HG02623 (cell line): ENCODE measurements at regions not wholly inside any gene's neighbourhood (a gene's known extent, or its start where the extent isn't known, plus 50 kb on each side); places are given as distances from the start of the nearest gene placed in this dataset.
"Not testable (repeated sequence)": the region's sequence is repeated elsewhere in the genome, so short reads cannot be mapped to it uniquely, and the experiment has no call there.

Source experiments
- ATAC-seq: cut with Tn5 transposase; IDR thresholded peaks from one replicate; pipeline ENCODE4 v1.9.1; 2021; ENCODE audit warnings: moderate library complexity; ENCODE audit not compliant: unreplicated experiment

DNA sequence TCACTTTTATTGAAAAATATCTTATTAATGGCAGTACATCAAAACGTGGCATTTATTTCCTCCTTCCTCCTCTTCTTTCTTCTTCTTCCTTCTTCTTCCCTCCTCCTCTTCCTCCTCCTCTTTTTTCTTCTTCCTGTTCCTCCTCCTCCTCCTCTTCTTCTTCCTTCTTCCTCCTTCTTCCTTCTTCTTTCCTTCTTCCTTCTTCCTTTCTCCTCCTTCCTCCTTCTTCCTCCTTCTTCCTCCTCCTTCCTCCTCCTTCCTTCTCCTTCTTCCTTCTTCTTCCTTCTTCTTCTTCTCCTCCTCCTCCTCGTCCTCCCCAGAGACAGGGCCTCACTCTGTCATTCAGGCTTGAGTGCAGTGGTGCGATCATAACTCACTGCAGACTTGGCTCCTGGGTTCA, 457.2 kb downstream of the AEBP2 start:
- no peak for ATAC-seq

DNA sequence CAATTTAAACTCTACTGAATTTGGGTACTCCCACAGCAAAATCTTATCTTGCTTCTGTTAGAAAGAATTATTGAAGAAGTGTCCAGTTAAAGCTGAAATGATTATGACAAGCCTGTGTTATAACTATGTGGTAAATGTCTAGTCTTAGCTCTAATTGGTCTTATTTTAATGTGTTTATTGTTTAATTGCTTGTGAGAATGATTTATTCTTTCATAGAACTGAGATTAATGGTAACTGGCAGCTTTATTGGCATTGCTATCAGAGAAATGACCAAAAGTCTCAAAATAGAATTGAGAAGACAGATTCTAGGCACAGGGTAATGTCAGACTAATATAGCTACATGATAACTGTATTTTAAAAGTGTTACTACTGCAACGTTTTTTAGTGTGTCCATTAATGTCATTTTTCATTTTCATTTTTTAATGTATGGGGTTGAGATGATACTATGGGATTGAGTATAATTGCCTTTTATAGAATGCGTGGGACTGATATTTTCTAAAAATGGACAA, 458.7 kb downstream of the AEBP2 start:
- no peak for ATAC-seq

DNA sequence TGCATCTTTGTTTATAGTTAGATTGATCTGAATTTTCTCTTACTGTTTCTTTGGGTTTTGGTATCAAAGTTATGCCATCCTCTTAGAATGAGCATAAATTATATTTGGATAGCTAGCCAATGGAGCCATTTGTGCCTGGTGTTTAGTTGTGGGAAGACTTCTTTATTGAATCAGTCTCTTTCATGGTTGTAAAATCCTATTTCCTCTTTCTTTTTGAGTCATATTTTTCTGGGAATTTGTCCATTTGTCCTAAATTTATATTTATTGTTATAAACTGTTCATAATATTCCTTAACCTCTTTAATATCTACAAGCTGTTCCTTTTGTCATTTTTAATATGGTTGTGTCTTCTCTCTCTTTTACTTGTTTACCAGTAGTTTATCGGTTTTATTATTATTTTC, 462.5 kb downstream of the AEBP2 start:
- no peak for ATAC-seq

DNA sequence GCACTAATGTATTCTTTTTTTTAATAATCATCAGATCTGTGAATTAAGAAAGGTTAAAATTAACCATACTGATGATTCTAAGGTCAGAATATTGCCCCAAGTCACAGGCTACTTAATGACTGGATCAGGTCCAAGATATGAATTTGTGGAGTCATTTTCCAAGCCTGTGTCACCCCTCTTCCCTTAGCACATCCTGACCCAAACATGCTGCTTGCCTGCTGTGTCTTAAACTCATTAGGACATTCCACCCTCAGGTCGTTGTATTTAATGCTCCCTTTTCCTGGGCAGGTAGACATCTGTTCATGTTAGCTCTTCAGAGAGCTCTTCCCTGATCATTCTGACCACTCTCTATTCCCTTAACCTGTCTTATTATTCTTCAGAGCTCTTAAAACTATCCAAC, 463.5 kb upstream of the PDE3A start:
- no peak for ATAC-seq

DNA sequence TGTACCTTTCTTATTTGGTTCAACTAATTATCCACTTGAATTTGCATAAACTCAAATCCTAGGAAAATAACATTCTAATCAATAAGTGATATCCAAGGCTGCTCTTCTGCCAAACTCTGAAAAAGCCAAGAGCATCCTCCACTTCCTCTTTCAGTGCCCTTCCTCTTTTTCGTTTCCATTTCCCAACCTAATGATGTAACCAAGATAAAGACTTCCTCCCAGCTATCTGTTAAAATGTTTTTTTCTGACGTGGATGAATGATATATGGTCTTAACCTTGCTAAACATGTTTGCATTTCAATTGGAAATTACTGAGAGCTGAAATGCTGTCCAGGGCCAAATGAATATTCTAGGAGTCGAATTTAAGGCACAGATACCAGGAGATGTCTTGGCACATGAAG, 459.5 kb upstream of the PDE3A start:
- ATAC-seq = no peak

DNA sequence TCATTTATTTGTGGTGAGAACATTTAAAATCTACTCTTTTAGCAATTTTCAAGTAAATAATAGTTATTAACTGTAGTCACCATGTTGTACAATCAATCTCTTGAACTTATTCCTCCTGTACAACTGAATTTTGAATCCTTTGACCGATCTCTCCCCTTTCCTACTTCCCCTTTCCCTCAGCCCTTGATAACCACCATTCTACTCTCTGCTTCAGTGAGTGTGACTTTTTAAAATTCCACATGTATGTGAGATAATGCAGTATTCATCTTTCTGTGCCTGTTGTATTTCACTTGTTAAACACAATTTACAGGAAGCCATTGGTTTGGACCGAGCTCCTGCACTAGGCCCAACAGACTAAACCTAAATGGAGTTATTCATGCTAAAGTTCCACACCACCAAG, 458.9 kb upstream of the PDE3A start:
- no peak for ATAC-seq

DNA sequence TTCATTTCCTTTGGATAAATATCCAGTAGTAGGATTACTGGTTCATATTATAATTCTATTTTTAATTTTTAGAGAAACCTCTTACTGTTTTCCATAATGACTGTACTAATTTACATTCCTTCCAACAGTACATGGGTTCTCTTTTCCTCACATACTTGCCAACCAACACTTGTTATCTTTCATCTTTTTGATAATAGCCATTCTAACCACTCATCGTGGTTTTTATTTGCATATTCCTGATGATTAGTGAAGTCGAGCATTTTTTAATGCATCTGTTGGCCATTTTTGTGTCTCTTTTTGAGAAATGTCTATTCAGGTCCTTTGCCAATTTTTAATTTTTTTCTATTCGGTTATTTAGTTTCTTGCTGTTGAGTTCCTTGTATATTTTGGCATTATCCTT, 457.7 kb upstream of the PDE3A start:
- no peak for ATAC-seq

DNA sequence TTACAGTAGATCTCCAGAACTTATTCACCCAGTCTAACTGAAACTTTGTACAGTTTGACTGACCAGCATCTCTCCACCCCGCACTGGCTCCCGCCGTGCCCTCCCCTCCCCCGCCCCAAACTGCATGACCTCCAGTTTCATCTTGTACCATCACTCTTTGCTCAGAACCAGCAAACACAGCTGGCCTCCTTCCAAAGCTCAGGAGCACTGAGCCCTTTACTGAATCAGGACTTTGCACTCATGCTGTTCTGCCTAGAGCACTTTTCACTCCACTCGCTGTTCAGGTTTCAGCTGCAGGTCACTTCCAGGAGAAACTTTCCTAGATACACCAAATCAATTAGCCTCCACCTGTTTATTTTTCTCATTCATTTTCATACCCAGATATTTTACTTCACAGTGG, 455.3 kb upstream of the PDE3A start:
- ATAC-seq = no peak

DNA sequence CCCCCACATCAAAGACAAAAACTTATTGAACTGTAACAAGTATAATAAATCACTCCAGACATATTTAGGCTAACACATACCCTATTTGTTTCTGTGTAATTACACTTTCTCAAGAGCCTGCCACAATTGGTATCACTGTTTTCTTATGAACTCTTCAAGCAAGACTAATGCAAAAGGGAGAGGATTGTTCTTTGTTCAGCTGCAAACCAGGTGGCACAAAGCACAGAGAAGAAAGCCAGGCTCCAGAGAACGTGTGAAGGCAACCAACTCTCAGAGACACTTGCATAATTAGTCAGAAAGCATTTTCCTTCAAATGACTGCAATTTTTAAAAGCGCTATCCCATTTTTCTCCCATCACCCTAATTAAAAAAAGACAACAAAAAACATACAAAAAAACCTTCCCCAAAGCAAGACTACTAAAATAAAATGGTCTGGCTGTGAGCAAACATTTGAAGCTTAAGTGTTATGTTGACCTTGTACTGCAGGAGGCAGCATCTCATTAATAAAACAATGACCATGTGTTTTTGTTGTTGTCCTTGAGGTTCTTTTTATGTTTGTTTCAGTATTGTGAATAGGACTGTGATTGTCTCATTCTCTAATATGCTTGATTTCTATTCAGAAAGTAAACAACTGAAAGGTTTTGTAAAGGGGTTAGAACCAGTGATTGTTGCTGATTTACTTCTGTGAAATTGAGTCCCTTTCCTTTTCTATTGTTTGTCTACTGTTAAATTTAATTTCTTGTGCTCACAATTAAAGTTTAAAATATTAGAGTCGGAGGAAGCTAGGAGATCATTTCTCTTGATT, 452.7 kb upstream of the PDE3A start:
- ATAC-seq = no peak

DNA sequence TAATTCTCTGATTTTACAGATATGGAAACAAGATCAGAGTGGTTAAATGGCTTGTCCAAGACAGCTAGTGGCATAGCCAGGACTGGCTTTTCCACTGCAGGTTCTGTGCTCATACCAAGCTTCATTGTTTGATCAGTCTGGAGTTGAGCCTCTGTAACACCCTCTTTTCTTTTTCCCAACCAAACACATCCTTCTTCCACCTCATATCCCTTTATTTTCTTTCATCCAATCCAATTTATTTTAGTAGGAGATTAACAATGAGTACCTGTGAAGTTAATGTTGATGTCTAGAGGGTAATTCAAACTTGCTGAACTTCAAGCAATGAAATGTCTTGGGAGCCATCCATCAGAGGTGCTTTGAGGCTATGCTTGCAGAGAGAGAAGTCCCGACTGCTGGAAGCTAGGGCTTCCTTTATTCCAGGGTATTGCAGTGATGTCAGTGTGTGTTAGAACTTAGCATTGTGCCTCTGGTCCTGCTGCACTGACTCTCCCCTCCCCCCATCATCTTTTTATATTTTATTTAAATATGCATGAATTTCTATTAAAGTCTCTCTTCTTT, 452.1 kb upstream of the PDE3A start:
- ATAC-seq = no peak

DNA sequence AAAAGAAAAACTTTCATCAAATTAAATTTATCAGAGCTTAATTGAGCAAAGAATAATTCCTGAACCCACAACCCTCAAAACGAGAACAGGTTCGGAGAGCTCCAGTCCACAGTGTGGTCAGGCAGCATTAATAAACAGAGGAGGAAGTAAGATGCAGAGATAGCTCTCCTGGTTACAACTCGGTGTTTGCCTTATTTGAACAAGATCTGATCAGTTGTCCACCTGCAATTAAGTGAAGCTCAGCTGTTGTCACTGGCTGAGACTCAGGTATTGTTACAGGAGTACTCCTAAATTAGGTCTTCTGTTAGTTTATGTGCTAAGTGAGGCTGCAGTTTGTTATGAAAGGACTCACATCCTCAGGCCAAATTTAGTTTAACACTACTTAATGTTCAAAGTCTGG, 451.4 kb upstream of the PDE3A start:
- no peak for ATAC-seq

DNA sequence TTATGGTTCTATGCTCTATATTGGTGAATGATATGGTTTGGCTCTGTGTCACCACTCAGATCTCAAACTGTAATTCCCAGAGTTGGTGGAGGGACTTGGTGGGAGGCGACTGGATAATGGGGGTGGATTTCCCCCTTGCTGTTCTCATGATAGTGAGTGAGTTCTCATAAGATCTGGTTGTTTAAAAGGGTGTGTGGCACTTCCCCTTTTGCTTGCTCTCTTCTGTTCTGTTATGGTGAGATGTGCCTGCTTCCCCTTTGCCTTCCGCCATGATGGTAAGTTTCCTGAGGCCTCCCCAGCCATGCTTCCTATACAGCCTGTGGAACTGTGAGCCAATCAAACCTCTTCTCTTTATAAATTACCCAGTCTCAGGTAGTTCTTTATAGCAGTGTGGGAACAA, 446.6 kb upstream of the PDE3A start:
- ATAC-seq = not testable (repeated sequence)

DNA sequence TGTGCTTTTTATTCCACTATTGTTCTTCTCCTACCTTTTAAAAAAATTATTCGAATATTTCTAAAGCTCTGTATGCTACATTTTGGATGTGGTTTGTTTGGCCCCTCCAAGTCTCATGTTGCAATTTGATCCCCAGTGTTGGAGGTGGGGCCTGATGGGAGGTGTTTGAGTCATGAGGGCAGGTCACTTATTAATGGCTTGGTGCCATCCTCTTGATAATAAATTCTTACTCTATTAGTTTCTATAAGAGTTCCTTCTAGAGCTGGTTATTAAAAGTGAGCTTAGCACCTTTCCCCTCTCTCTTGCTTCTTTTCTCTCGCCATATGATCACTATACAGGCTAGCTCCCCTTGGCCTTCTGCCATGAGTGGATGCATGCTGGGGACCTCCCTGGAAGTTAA, 445.6 kb upstream of the PDE3A start:
- ATAC-seq = no peak

DNA sequence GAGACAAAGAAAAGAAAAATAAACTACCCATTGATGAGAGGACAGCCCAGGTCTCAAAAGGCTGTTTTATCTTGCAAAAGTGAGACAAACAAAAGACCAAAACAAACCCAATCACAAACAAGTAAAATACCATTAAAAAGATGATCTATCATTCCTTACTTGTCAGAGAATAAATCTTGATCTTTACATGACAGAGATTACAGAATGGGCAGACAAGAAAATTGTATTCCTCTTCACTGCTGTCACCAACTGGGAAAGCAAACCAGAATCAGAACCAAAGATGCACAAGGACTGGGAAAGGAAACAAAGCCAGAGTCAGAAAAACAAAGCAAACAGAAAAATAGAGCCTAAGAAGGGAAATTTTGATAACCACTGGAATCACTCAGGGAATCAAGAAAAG, 444.0 kb upstream of the PDE3A start:
- no peak for ATAC-seq

DNA sequence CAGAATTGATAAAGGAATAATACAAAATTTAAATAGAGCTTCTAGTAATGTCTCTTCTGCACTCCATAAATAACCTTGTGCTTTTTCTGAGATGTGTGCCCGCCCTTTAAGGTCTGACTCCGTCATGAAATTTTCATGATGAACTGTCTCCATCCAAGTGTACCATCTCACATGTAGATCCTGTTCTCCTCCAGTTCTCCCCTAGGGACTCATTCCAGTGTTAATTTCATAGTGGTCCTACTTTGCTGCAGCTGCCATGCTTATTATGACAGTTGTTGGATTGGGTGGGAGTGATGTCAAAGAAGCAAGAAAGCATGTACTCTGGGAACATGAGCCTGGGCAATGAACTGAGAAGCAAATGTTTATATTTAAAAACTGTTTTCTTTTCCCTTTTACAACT, 442.5 kb upstream of the PDE3A start:
- no peak for ATAC-seq

DNA sequence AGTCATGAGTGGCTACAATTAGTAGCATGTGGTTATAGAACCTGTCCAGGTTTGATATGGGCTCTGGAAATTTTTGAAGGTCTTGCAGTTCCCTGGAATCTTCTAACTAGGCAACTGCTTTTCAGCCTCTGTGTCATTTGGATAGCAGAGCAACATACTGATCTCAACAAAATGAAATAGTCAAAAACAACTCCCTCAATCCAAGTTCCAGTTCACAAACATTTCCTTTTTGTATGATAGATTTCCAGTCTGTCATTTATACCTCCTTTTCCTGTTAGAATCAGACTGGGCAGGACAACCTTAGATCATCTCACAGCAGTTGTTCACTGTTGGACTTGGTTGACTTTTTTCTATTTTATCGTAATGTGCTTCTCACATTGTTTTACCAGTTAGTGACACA, 442.1 kb upstream of the PDE3A start:
- no peak for ATAC-seq

DNA sequence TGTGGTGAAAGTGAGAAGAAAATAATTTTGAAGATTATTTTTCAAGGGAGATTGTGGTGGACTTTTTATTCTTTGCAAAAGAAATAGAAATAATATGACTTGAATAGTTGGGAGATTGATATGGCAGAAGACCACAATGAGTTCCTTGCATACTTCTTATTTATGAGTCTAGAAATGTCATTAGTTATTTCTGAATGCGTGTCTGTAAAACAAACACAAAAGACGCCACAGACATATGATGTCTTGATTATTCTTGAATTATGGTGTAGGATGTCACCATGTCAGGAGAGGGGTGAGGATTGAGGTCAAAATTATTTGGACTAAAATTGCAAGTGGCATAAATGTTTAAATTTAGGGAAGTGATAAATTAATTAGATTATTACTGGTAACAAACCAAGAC, 440.7 kb upstream of the PDE3A start:
- ATAC-seq = no peak

DNA sequence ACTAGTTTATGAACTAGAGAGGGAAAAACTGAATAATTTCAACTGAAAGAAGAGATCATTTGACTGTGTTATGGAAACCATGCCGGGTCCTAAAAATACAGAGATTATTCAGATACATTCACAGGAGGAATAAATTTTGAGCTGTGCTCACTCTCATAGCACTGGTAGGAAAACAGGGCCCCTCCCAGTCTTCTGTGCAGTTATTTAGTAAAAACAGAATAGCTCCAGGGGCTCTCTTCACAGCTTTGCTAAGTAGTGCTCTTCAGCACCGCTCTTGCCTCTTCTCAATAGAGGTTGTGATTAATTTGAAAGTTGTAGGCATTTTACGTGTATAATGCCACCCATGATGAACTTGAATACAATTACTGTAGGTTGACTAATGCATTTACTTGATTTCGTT, 435.9 kb upstream of the PDE3A start:
- no peak for ATAC-seq

DNA sequence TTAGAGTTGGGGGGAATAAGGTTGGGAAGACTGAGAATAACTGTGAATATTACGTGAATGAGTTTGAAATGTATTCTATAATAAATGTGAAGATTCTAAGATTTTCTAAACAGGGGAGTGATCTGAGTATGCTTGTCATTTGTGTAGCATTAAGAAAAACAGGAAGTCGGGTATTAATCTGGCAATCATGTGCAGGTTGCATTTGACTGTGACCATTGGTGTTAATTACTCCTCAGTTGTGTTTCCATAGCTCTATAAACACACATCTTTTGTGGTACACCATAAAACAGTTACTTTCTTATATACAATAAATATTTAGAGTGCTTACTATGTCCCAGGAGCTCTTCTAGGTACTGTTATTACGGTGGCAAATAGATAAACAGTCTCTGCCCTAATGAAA, 434.4 kb upstream of the PDE3A start:
- ATAC-seq = no peak

DNA sequence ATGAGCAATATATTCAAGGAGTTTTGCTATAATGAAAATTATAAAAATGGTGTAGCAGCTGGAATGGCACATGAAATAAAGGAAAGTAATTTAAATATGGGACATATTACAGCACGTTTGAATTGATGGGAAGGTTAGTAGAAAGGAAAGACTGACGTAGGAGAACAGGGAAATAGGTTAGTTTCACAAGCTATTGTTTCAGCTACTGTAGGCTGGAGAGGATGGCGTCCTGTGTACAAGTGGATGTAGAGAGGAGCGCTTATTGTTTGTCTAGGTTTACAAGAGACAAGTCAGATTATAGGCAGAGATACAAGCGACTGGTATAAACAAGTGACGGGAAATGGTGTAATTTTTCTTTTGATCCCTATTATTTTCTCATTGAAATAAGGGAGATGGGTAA, 431.2 kb upstream of the PDE3A start:
- no peak for ATAC-seq

DNA sequence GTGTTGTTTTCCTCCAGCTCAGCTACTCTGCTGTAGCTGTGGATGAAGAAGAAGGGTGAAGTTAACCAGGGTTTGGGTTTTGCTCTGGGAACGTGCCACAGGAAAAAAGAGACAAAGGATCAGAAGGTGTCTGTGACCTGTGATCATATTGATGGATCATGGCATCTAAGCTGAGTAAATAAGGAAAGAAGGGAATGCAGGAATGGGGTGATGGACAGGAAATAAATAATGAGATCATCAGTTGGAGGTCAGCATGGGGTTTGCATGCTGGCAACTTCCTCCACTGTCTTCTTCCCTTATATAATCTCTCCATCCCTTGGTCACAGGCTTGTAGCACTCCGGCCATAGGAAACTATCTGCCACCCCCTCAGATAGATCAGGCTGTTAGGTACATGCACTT, 430.3 kb upstream of the PDE3A start:
- no peak for ATAC-seq

DNA sequence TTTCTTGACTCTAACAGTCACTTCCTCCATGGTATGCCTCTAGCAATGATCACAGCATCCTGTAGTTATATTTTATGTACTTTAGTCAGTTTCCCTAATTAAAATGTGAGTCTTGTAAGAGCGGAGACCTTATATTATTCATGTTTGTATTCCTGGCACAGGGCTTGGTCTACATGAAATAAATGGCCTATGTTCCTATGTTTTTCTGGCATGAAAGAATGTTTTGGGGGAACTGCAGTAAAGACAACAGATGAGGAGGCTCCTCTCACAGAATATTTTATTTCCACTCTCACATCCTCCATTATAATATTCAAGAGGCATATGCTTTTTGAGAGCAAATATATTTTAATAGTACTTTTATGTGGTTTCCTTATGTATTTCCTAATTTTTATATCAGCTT, 429.8 kb upstream of the PDE3A start:
- no peak for ATAC-seq

DNA sequence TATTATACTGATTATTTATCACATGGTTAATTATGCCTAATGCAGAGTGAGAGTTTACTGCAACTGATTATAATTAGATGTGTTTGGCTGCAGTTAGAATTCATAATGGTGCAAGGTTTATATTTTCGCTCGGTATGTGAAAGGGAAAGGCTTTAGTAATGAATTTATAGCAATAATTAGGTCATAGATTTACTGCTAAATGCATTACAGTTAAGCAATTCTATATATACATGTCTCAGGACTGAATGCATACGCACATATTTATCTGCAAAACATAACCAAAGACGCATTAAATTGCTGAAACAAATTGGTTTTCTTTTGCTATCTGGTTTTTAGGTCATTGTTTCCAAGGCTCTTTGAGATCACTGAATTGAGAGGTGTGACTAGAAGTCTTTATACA, 428.1 kb upstream of the PDE3A start:
- no peak for ATAC-seq
